GM23248 (cell line): ENCODE measurements at regions not wholly inside any gene's neighbourhood (a gene's known extent, or its start where the extent isn't known, plus 50 kb on each side); places are given as distances from the start of the nearest gene placed in this dataset.

ENCODE experiments used
- EZH2 ChIP-seq: fragments of 200-600 bp; sonication (generic); IDR thresholded peaks from 2 replicates; pipeline ENCODE4 v1.6.1; 2018; ENCODE audit warnings: antibody characterized with exemption, mild to moderate bottlenecking; ENCODE audit not compliant: insufficient read depth, poor library complexity, severe bottlenecking
- EZH2phosphoT487 ChIP-seq: fragments of 200-600 bp; sonication (generic); IDR thresholded peaks from 2 replicates; pipeline ENCODE4 v1.6.1; 2018; ENCODE audit warnings: antibody characterized with exemption, moderate library complexity, mild to moderate bottlenecking, low read depth; ENCODE audit not compliant: insufficient read depth

GRCh38 chr6:23034926-23035325 lies 465.6 kb downstream of the HDGFL1 start:
- no peak for TF ChIP-seq EZH2phosphoT487
- TF ChIP-seq EZH2 = no peak
